ENCODE measurements at regions not wholly inside any gene's neighbourhood (a gene's known extent, or its start where the extent isn't known, plus 50 kb on each side); places are given as distances from the start of the nearest gene placed in this dataset.

- H3K9ac ChIP-seq (ENCODE audit: low read length), result no peak overlapping the region
- H3K9me2 ChIP-seq (replicated peaks; ENCODE audit: insufficient read depth, low read length), result no peaks in the 10 kb centered on the region
Observed at GRCh38 chr17:54269881-54270280, 447.2 kb downstream of the KIF2B start.

GRCh38 chr17:54270499-54270898, 447.8 kb downstream of the KIF2B start:
- no peak overlapping the region for H3K4me2 ChIP-seq (ENCODE audit: low read depth, low read length, poor library complexity, severe bottlenecking)
- H3K36me3 ChIP-seq (ENCODE audit: low read length), result no peaks in the 10 kb centered on the region
- TF ChIP-seq EZH2phosphoT487 (conservative IDR thresholded peaks at IDR 0.05; ENCODE audit: low read length) (no peak), CTCF (IDR thresholded peaks at IDR 0.05; ENCODE audit: insufficient read depth, low read length, poor library complexity, severe bottlenecking) (no peak)
- no peak overlapping the region for H2AFZ ChIP-seq (ENCODE audit: low read depth, low read length, severe bottlenecking)
- no peaks in the 10 kb centered on the region for H4K20me1 ChIP-seq (ENCODE audit: low read depth, low read length)
- H3K4me3 ChIP-seq (ENCODE audit: insufficient read depth, low read length, poor library complexity, severe bottlenecking), result no peak overlapping the region
- H3K27me3 ChIP-seq (ENCODE audit: low read length), result no peaks in the 10 kb centered on the region
- H3K79me2 ChIP-seq (ENCODE audit: insufficient read depth, low read length), result no peaks in the 10 kb centered on the region
- no peaks in the 10 kb centered on the region for H3K9me3 ChIP-seq (ENCODE audit: insufficient read depth, low read length)
- no peak overlapping the region for H3K9ac ChIP-seq (ENCODE audit: low read length)
- no peaks in the 10 kb centered on the region for H3F3A ChIP-seq (ENCODE audit: insufficient read depth)
- H3K9me2 ChIP-seq (replicated peaks; ENCODE audit: insufficient read depth, low read length), result no peaks in the 10 kb centered on the region
- H3K27ac ChIP-seq (ENCODE audit: low read depth, low read length), result no peak overlapping the region

More at GRCh38 chr17:54269881-54270280, 447.2 kb downstream of the KIF2B start:
- no peaks in the 10 kb centered on the region for H3K9me3 ChIP-seq (ENCODE audit: insufficient read depth, low read length)
- H2AFZ ChIP-seq (ENCODE audit: low read depth, low read length, severe bottlenecking), result no peak overlapping the region
- H3K4me3 ChIP-seq (ENCODE audit: insufficient read depth, low read length, poor library complexity, severe bottlenecking), result no peak overlapping the region
- H3K4me2 ChIP-seq (ENCODE audit: low read depth, low read length, poor library complexity, severe bottlenecking), result no peak overlapping the region
- no peak for TF ChIP-seq CTCF (IDR thresholded peaks at IDR 0.05; ENCODE audit: insufficient read depth, low read length, poor library complexity, severe bottlenecking)
- TF ChIP-seq EZH2phosphoT487 (conservative IDR thresholded peaks at IDR 0.05; ENCODE audit: low read length), result no peak
- H3F3A ChIP-seq (ENCODE audit: insufficient read depth), result no peaks in the 10 kb centered on the region
- no peaks in the 10 kb centered on the region for H3K36me3 ChIP-seq (ENCODE audit: low read length)
- no peaks in the 10 kb centered on the region for H4K20me1 ChIP-seq (ENCODE audit: low read depth, low read length)
- H3K27me3 ChIP-seq (ENCODE audit: low read length), result no peaks in the 10 kb centered on the region
- no peaks in the 10 kb centered on the region for H3K79me2 ChIP-seq (ENCODE audit: insufficient read depth, low read length)
- no peak overlapping the region for H3K27ac ChIP-seq (ENCODE audit: low read depth, low read length)

GRCh38 chr17:54277868-54278267, 455.1 kb downstream of the KIF2B start:
- Histone ChIP-seq H3K27me3 (ENCODE audit: low read length) (no peaks in the 10 kb centered on the region), H3F3A (ENCODE audit: insufficient read depth) (no peaks in the 10 kb centered on the region), H4K20me1 (ENCODE audit: low read depth, low read length) (no peaks in the 10 kb centered on the region), H3K4me3 (ENCODE audit: insufficient read depth, low read length, poor library complexity, severe bottlenecking) (no peak overlapping the region), H3K9ac (ENCODE audit: low read length) (no peak overlapping the region), H2AFZ (ENCODE audit: low read depth, low read length, severe bottlenecking) (no peak overlapping the region), H3K9me3 (ENCODE audit: insufficient read depth, low read length) (no peaks in the 10 kb centered on the region; the same call in 1 of the 2 replicates), H3K27ac (ENCODE audit: low read depth, low read length) (no peak overlapping the region), H3K9me2 (replicated peaks; ENCODE audit: insufficient read depth, low read length) (no peaks in the 10 kb centered on the region), H3K79me2 (ENCODE audit: insufficient read depth, low read length) (no peaks in the 10 kb centered on the region), H3K4me2 (ENCODE audit: low read depth, low read length, poor library complexity, severe bottlenecking) (no peak overlapping the region), H3K36me3 (ENCODE audit: low read length) (no peaks in the 10 kb centered on the region)
- no peak for TF ChIP-seq EZH2phosphoT487 (conservative IDR thresholded peaks at IDR 0.05; ENCODE audit: low read length)

GRCh38 chr17:54280741-54281140, 458.0 kb downstream of the KIF2B start:
- TF ChIP-seq CTCF (IDR thresholded peaks at IDR 0.05; ENCODE audit: insufficient read depth, low read length, poor library complexity, severe bottlenecking) (no peak), EZH2phosphoT487 (conservative IDR thresholded peaks at IDR 0.05; ENCODE audit: low read length) (no peak)
- Histone ChIP-seq H3K27ac (ENCODE audit: low read depth, low read length) (no peak overlapping the region), H2AFZ (ENCODE audit: low read depth, low read length, severe bottlenecking) (no peak overlapping the region), H3K4me3 (ENCODE audit: insufficient read depth, low read length, poor library complexity, severe bottlenecking) (no peak overlapping the region), H3K9me2 (replicated peaks; ENCODE audit: insufficient read depth, low read length) (no peaks in the 10 kb centered on the region), H3K79me2 (ENCODE audit: insufficient read depth, low read length) (no peaks in the 10 kb centered on the region), H3K9me3 (ENCODE audit: insufficient read depth, low read length) (no peaks in the 10 kb centered on the region; the same call in 1 of the 2 replicates), H3K27me3 (ENCODE audit: low read length) (no peaks in the 10 kb centered on the region), H3K36me3 (ENCODE audit: low read length) (no peaks in the 10 kb centered on the region), H4K20me1 (ENCODE audit: low read depth, low read length) (no peaks in the 10 kb centered on the region), H3K4me2 (ENCODE audit: low read depth, low read length, poor library complexity, severe bottlenecking) (no peak overlapping the region), H3F3A (ENCODE audit: insufficient read depth) (no peaks in the 10 kb centered on the region), H3K9ac (ENCODE audit: low read length) (no peak overlapping the region)
